ENCODE measurements at regions not wholly inside any gene's neighbourhood (a gene's known extent, or its start where the extent isn't known, plus 50 kb on each side); places are given as distances from the start of the nearest gene placed in this dataset.

DNA sequence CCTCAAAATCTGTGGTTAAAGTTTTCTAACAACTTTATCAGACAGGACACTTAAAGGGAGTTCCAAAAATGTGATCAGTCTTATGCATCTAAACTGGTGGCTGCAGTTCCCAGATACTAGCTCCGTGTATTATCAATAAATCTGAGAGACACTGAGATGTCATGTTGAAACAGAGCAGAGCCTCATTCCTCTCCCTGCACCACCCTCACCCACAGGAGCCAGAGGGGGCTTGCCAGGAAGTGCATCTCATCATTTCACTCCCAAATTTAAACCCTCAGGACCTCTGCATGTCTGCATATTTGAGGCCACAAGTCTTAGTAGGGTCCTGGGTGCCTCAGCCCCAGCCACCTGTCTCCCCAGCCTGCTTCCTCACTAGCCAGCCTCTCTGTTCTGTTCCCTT lies 167.4 kb upstream of the NTM start:
- TF ChIP-seq, protein P1, sequence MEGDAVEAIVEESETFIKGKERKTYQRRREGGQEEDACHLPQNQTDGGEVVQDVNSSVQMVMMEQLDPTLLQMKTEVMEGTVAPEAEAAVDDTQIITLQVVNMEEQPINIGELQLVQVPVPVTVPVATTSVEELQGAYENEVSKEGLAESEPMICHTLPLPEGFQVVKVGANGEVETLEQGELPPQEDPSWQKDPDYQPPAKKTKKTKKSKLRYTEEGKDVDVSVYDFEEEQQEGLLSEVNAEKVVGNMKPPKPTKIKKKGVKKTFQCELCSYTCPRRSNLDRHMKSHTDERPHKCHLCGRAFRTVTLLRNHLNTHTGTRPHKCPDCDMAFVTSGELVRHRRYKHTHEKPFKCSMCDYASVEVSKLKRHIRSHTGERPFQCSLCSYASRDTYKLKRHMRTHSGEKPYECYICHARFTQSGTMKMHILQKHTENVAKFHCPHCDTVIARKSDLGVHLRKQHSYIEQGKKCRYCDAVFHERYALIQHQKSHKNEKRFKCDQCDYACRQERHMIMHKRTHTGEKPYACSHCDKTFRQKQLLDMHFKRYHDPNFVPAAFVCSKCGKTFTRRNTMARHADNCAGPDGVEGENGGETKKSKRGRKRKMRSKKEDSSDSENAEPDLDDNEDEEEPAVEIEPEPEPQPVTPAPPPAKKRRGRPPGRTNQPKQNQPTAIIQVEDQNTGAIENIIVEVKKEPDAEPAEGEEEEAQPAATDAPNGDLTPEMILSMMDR (IDR thresholded peaks at IDR 0.05) = no peak
- TF ChIP-seq POLR2A (IDR thresholded peaks at IDR 0.05) = no peak
- TF ChIP-seq POLR2AphosphoS5 (IDR thresholded peaks at IDR 0.05) = no peak

All from prostate gland (tissue), 2 donors.